HG03139 (cell line): ENCODE measurements at regions not wholly inside any gene's neighbourhood (a gene's known extent, or its start where the extent isn't known, plus 50 kb on each side); places are given as distances from the start of the nearest gene placed in this dataset.

Experiments
- ATAC-seq: cut with Tn5 transposase; IDR thresholded peaks from one replicate; pipeline ENCODE4 v1.9.1; 2021; ENCODE audit not compliant: unreplicated experiment

DNA sequence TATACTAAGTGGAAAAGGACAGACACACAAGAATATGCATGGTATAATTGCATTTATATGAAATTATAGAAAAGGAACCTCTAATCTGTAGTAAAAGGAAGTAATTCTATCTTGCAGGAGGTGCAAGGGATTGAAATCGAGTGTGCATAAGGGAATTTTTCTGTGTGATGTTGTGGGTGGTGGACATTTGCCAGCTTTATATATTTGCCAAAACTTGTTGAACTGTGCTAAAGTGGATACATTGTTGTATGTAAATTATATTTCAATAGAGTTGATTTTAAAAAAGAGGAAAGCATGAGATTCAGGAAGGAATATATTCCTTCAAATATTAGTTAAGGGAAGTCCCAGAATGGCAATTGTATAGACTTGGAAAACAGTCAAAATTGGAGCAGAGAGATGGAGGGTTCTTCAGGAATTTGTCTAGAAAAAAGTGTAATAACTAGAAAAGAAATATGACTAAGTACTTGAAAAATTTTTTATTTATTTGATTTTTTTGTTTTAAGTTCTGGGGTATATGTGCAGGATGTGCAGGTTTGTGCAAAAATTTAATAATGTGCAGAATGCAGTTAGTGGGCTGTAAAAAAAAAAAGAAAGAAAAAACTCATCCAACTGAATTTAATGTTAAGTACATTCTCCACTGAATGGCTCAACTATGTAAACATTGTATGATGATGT lies 96.1 kb downstream of the ARL4A start:
- no peak for ATAC-seq

DNA sequence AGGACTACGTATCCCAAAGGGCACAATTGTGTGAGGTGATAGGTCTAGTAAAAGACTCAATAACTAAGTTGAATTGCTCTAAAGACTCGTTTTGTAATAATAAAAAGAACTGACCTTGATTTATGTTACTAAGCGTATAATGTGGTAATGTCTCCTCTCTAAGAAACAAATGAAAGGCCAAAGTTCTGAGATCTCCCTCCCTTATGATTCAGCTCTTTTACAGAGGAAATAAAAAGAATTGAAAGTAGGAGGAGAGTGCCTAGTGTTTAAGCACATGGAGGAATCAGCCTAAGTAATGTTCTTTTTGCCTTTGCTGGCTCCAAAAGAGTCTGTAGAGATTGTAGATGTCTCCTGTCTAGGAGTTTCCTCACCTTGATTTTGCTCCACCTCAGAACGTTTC lies 98.0 kb downstream of the ARL4A start:
- no peak for ATAC-seq

- no peak for ATAC-seq
These were observed 99.1 kb downstream of the ARL4A start for GRCh38 chr7:12786494-12786893.

GRCh38 chr7:12788171-12788570 lies 100.7 kb downstream of the ARL4A start:
- no peak for ATAC-seq

DNA sequence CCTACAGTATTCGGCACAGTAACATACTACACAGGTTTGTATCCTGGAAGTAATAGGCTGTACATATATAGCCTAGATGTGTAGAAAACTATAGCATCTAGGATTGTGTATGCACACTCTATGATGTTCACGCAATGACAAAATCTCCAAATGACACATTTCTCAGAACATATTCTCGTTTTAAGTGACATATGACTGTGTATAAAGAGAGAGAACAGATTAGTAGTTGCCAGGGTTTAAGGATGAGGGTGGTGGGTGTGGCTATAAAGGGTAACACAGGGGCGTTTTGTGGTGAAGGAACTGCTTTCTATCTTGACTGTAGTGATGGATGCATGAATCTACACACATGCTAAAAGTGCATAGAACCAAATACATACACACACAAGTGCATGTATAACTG lies 101.2 kb downstream of the ARL4A start:
- ATAC-seq, result no peak

DNA sequence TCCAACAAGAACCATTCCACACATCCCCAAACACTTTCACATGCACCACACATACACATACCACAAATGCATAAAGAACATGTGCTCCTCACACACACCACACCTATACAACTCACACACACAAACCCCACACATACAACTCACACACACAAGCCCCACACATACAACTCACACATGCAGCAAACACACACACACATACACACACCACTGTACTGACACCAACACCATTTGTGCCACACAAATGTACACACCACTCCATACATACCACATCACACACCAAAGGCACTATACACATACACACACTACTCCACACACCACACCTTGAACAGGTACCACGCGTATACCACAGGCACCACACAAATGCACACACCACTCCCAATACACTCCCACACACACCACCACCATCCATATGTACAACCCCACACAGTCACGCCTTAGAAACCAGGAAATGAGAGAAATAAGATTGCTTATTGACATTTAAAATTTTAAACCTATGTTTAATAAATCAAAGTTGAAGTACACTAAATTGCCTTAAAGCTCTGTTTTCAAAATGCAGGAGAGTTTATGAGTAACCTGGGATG lies 107.4 kb downstream of the ARL4A start:
- no peak for ATAC-seq

DNA sequence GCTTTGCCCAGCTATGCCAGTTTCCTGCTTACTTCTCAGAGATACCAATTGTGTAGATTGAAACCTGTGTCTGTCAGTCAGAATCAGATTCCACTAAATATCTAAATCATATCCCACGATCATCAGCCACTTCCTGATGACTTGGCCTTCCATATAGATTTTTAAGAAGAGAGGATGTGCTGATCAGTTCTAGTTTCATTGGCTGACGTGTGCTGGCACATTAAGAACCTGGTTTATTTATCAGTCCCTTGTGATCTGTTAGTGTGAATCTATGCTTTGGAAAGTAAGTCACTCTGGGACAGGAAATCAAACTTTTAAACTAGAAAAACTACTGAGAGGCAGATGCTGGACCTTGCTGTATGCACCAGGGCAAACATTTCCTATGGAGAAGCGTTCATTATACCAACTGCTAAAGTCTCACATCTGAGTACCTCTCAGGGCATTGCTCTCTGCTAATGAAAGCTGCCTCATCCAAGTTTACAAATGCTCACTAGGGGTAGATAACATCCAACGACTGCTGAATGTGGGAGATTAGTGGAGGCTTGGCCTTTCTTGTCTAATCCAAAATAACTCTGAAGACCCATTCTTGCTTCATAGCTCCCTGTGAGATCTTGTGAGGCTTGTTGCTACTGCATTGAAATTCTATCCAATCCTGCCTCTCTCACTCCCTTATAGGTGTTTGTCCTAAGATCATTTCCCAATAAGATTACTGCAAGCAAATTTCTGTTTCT lies 109.1 kb downstream of the ARL4A start:
- ATAC-seq, result no peak

DNA sequence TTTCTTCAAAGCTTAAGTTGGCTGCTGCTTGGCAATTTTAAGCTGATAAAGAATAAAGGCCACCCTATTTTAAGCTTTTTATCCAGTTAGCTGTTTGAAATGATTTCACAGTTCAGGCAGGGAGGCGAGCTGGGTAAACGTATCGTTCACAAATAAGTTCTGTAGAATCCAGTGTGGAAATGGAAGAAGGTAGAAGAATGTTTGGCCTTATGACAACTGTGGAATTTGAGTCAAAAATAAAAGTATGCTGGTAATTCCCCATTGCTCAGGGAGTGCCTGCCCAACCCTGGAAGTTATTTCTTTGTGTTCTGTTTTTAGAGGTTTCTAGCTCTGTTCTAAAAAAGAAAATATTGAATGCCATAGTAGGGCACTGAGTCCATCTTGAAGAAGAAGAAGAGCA lies 113.1 kb downstream of the ARL4A start:
- ATAC-seq, result no peak

- ATAC-seq, result no peak
These were observed 113.7 kb downstream of the ARL4A start for GRCh38 chr7:12801107-12801506.

DNA sequence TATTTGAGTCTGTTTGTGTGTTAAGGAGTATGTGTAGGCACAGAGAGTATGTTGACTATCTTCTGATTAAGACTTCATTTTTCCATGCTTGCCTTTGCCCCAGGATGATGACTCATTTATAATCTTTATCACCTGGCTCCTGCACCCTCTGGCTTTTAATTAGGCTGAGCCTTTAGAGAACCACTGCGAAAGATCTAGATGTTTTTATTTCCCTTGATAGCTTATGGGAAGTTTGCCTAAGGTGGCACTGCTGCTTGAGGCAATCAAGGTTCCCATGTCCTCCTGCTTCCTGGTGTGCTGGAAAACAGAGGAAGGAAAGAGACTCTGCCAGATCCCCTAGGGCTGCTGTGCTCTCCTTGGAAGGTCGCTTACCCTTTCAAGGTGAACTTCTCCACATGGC lies 114.6 kb downstream of the ARL4A start:
- ATAC-seq, result no peak

DNA sequence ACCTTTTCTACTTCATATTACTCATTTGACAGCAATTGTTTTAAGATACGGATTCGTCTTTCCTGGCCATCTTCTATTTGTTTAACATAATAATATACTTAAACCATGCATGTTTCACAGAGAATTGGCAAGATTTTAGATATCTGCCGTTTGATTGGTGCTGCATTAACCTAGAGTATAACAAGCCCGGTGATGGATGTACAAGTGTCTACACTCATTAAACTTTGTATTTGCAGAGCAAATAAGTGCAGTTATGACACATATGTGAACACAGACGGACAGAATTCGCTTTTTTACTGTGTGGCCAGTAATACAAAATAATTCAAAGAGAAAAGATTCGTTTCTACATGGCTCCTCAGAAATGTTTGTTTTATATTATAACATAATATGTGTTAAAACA lies 116.1 kb downstream of the ARL4A start:
- ATAC-seq, result no peak

GRCh38 chr7:12805518-12805928 lies 118.1 kb downstream of the ARL4A start:
- no peak for ATAC-seq

DNA sequence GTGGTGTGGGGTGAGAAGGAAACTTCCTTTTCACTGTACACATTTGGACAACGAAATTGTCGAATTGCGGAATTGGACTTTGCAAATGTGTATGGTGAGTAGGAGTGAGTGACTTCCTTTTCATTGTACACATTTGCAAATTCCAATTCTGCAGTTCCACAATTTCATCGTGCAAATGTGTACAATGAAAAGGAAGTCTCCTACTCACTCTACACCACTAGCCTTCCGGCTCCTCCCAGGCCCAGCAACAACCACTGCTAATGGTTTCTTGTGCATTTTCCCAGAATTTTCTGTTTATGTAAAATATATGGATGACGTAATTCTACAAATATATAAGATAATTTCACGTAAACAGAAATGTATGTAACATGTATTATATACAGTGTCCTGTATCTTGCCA lies 118.5 kb downstream of the ARL4A start:
- no peak for ATAC-seq

DNA sequence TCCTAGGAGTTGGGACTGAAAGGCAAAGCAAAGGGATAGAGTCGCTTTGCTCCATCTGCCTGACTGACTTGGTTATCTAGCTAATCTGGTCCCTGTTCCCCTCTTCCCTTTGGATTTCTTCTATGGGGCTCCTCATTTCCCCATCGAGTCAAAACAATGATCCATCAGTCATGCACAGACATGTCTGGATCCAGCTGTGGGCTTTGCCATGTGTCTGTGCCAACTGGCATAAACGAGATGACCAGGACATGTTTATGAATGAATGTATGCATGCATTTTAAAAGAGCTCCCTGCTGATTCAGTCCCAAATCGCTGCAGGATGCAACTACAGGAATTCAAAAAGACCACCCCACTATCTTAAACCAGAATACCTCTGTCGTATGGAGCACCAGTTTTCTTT lies 122.0 kb downstream of the ARL4A start:
- ATAC-seq, result no peak

- no peak for ATAC-seq
These were observed 124.7 kb downstream of the ARL4A start for GRCh38 chr7:12812111-12812510.

DNA sequence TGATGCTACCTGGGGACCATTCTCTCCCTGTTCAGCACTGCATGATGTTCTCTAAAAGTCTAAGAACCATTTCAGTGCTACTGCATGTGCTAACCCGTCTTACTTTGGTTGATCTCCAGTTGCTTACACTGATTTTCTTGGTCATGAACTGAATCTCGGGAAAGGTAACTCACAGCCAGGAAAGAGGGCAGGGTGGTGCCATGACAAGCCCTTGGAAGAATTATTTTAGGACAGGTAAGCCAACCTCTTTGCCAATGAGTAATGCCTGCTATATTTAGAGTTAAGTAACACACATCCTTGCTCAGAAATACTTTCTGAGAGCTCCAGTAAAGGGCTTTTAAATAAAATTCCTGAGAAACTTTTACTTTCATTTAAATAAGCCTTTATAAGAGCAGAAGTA lies 126.7 kb downstream of the ARL4A start:
- ATAC-seq, result no peak

GRCh38 chr7:12814828-12815227 lies 127.4 kb downstream of the ARL4A start:
- ATAC-seq, result no peak

DNA sequence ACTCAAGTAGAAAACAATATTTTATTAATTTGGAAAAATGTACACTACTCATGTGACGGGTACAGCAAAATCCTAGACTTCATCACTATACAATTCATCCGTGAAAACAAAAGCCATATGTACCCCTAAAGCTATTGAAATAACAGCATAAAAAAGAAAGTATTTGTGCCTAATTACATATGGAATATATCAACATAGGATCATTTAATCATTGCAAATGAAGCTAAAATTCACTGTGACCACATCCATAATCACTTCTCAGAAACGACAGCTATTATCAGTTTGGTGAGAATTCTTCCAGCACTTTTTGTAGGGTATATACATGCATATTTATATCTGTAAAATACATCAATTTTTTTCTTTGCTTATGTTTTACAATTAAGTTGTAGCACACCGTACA lies 128.0 kb downstream of the ARL4A start:
- no peak for ATAC-seq

DNA sequence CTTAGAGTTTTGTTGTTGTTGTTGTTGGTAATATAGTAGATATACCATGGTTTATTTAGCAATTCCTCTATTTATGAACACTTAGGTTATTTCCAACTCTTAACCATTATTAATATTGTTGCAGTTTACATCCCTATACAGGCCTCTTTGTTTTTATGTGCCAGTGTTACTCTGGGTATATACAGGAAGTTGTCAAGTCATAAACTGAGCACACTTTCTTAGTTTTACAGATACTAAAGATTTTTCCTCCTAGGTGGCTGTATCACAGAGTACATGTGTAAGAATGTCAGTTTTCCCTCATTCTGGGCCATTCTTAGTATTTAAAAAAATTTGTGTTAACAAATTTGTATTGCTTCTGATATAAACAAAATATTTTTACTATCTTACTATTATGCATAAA lies 128.4 kb downstream of the ARL4A start:
- ATAC-seq, result no peak

DNA sequence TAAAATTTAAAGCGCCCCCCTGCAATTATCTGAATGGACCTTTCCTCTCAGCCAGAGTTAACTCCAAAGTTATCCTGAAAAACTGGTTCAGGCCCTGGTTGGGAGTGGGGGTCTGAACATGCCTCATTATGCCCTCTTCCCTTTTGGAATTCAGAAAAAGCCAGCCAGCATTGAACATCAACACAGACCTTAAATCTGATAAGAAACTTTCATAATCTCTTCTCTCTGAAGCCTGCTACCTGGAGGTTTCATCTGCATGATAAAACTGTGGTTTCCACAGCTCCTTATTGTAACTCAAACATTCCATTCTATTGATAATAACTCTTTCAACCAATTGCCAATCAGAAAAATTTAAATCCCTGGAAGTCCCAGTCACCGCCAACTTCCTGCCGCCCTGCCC lies 133.3 kb downstream of the ARL4A start:
- ATAC-seq, result no peak

DNA sequence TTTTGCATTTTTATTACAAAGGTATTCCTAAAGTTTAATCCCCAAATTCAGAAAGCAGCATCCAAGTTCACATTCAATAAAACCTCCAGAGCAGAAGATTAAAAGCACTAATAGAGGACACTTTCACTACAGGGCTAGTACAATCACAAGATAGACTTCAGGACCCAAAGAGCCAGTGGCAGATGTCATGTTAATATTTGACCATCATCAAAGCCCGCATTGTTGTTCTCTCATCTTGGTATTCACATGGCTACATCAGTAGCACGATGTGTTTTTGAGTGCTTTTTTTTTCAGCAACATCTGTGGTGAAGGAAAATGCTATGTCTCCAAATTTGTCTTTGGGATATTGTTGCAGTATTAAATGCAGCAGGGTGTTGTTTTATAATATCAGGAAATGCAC lies 134.3 kb downstream of the ARL4A start:
- no peak for ATAC-seq

DNA sequence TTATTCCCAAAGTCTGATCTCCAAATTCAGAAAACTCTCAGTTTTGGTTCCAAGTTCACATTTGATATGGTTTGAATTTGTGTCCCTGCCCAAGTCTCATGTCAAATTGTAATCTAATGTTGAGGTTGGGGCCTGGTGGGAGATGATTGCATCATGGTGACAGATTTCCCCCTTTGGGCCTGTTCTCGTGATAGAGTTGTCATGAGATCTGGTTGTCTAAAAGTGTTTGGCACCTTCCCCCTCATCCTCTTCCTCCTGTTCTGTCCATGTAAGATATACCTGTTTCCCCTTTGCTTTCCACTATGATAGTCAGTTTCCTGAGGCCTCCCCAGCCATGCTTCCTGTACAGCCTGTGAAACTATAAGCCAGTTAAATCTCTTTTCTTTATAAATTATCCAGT lies 138.6 kb downstream of the ARL4A start:
- no peak for ATAC-seq
